ENCODE measurements at regions not wholly inside any gene's neighbourhood (a gene's known extent, or its start where the extent isn't known, plus 50 kb on each side); places are given as distances from the start of the nearest gene placed in this dataset.
"Not testable (repeated sequence)": the region's sequence is repeated elsewhere in the genome, so short reads cannot be mapped to it uniquely, and the experiment has no call there.

DNA sequence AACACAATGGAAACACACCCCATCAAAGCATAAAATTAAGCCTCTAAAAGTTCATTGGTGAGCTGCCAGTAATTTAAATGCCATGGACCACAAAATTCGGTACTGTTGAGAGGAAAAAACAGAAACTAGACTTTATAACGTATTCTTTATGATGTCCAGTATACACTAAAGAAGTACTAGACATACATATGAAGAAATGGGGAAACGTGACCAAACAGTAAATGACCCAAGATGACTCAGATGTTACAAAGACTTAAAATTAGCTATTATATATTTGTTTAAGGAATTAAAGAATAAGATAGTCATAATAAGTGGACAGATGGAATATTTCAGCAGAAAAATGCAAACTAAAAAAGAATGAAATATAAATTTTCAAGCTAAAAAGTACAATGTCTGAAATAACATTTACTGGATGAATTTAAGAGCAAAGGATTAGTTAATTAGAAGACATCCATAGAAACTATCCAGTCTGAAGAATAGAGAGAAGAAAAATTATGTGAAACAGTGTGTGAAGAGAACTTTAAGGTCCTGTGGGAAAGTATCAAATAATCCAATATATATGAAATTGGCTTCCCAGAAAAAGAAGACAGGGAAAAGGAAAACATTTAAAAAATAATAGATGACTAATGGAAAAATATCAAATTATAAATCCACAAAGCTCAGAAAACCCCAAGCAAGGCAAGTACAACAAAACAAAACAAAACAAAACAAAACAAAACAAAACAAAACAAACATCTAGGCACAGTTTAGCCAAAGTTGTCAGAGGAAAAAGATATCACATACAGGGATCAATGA, 69.4 kb downstream of the SAMD9 start:
- DNase-seq = no peak

DNA sequence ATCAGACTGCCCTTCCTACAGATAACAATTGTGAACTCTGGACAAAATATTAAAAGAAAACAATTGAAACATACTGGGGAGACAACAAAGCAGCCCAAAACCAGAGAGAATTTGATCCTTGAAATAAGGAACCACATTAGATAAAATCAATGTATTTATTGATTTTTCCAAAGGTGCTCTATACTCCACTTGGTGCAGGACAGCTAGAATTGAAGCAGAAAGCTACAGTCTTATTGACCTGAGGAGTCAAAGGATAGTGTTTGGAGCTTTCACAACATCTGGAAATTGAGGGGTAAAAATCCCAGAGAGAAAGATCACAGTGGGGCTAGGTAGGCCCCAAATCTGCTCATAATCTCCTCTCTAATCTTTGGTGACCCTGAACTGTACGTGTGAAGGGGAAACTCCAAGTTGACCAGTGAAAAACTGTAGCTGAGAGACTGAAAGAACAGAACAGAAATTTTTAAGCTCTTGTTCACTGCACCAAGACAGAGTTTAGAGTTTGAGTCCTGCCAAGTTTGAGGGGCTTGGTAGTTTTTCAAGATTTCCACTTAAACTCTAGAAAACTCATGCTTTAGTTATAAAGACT, 70.2 kb downstream of the SAMD9 start:
- no peak for DNase-seq

DNA sequence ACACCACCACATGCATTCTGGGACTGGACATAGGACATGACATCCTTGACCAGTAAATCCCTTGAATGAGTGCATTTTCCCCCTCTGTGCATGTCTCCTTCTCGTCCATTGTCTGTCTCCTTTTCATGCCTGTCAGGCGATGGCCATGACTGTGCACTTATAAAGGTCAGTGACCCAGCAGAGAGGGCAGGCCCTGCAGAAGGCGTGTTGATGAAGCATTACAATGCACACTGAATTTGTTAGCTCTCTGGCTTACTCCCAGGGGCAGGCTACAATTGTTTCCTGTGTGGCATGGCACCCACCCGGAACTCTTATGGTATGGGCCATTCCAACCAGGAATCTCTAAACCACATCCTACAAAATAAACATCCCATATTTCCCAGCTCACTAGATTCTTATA, 71.1 kb downstream of the SAMD9 start:
- DNase-seq = no peak

DNA sequence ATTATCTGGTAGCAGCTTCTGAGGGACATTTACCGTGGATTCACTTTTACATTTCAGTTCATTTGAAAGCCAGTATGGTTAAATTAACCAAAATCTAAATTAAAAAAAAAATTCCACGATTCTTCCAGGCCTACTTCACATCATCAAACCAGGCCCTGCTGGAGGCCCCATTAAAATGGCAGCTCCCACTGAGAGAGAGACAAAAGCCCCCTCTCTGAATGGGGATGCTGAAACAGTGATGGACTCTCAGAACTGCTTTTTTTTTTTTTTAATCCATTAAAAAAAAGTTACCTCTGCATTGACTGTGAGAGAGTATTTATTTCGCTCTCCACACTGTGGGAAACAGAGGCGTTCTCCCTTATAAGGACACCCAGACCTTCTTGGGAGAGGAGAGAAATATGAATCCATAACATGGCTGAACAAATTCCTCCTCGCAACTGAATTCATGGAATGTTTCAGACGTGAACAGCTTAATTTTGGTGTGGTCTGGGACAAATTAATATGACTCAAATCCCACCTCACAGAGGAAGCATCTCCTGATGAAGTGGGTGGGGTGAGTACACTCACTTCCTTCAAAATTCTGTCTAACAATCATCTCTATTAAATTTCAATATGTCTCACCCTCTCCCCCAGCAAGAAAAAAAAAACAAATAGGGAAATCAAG, 73.5 kb downstream of the SAMD9 start:
- no peak for DNase-seq

DNA sequence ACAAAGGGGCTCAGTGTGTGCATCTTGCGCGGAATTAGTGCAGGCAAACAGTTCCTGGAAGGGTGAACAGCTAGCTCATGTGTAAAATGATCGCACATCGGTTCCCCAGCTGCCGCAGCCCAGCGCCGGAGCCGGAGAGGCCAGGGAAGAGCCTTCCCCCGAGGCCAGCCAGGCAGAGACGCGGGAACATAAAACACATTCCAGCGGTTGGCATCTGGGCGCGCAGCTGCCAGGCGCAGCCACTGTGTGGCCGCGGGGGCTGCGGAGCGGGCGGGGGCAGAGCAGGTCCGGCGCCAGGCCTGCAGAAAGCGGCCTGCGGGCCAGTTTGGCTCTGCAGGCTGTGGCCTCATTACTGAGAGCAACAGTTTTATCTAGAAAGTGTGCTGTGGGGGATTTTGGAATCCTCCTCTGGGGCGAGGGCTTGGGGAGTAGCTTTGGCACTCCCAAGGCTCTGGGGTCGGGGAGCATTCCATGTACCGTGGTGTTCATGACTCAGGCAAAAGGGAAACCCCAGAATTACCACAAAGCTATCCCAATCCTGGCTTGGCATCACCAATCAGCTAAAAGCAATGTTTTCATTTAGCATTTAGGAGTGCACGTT, 74.3 kb downstream of the SAMD9 start:
- no peak for DNase-seq

DNA sequence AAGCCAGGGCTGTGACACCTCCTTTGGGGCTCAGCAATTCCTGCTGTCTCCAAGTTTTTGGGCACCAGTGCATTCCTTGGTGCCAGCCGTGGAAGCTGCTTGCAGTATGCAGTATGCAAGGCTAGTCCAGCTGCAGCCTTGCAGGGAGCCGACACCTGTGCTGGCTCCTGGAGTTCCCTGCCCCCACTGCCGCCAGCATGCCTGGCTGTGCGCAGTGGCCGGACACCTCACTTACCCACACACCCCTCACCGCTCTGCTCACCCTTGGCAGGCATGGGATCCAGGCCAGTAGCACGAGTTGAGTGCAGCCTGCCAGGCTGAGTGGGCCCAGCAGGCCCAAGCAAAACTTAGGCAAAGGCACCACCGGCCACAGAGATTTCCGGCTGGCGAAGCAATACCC, 77.4 kb downstream of the SAMD9 start:
- DNase-seq = no peak

DNA sequence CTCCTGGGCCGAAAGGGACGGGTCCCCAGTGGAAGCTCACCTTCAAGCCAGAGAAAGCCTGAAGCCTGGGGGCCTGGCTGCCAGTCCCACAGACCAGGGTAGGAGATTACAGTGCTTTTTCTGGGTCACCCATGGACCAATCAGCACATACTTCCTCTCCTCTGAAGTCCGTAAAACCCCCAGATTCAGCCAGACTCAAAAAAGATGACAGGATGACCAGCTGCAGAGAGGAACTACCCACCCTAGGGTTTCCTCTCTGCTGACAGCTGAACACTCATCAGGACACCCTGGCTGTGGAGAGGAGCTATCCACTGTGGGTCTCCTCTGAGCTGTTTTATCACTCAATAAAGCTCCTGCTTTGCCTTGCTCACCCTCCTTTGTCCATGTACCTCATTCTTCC, 78.0 kb downstream of the SAMD9 start:
- no peak for DNase-seq

DNA sequence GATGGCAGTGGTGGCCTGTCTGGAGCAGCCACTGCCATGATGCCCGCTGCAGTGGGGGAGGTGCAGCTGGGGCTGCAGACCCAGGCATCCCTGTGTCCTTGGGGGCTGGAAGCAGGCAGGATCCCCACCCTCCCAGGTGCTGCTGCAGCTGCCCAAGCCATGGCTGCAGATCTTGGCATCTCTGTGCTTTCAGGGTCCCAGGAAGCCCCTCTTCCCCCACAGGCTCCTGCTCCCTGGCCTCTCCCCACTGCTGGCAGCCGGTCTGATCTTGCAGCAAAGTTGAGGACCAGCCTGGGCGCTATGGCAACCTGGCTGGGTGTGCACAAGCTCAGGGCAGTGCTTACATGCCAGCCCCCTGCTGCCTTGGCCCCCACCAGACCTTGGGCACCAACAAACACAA, 78.5 kb downstream of the SAMD9 start:
- DNase-seq = no peak

DNA sequence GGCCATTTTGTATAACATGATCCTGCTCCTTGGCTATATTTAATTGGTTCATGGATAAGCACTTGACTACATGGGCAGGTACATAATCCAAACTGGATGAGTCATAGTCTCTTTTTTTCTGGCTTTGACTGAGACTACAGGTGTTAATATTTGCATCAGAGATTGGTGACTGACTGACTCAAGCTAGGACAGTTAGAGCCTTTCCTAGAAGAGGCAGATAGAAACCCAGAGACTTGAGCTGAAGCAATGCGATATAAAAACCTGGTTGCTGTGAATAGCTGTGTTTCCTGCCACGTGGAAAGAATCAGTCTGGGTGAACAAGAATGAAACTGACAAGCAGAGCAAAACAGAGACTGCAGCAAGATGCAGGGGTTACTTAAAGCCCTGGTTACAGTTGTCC, 81.0 kb downstream of the SAMD9 start:
- no peak for DNase-seq

DNA sequence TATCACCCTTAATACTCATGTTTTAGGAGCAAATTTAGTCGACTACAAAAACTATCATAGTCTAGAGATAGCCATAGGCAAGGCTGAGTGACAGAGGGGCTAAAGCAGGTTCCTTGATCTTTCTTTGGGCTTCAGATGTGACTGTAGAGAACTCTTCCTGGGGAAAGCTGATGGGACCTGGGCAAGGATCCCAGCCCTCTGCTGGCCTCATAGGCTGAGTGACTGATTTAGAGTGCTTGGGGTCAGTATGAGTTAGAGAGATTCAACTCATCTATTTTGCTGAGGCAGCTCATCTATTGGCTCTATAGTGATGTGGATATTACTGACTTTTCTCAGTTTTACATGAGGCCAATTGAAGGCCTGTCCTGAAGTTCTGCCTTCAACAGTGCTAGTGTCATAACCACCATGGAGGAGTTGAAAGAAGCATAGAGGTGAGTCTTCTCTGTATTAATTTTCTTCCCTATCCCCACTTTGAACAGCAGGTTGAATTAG, 81.6 kb downstream of the SAMD9 start:
- no peak for DNase-seq

DNA sequence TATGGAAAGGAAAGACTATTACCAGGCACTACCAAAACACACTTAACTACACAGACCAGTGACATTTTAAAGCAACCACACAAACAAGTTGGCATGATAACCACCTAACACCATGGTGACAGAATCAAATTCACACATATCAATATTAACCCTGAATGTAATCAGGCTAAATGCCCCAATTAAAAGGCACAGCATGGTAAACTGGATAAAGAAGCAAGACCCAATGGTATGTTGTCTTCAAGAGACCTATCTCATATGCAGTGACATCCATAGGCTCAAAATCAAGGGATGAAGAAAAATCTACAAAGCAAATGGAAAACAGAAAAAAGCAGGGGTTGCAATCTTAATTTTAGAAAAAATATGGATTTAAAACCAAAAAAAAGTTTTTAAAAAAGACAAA, 86.0 kb downstream of the SAMD9 start:
- DNase-seq = no peak

DNA sequence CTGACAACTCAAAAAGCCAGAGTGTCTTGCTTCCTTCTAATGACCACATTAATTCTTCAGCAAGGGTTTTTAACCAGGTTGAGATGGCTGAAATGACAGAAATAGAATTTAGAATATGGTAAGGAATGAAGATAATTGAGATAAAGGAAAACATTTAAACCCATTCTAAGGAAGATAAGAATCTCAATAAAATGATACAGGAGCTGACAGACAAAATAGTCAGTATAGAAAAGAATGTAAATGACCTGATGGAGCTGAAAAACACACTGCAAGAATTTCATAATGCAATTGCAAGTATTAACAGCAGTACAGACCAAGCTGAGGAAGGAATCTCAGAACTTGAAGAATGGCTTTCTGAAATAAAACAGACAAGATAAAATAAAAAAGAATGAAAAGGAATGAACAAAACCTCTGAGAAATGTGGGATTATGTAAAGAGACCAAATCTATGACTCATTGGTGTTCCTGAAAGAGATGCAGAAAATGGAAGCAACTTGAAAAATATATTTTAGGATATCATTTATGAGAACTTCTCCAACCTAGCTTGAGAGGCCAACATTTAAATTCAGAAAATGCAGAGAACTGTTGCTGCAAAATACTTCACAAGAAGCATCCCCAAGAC, 87.1 kb downstream of the SAMD9 start:
- DNase-seq = no peak

DNA sequence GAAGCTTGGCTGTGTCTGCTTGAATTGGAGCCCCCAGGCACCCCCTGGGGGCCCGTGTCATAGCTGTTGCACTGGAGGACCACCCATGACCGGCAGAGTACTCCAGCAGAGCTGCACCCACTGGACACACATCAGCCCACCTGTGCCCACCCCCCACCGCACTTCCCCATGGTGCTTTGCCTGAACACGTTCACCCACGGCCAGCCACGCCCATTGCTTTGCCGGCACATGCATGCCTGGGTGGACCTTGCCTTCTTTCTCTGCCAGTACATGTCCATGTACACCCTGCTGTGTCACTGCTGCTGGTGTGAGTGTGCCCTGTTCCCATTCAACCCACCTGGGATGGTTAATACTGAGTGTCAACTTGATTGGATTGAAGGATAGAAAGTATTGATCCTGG, 88.7 kb downstream of the SAMD9 start:
- no peak for DNase-seq

DNA sequence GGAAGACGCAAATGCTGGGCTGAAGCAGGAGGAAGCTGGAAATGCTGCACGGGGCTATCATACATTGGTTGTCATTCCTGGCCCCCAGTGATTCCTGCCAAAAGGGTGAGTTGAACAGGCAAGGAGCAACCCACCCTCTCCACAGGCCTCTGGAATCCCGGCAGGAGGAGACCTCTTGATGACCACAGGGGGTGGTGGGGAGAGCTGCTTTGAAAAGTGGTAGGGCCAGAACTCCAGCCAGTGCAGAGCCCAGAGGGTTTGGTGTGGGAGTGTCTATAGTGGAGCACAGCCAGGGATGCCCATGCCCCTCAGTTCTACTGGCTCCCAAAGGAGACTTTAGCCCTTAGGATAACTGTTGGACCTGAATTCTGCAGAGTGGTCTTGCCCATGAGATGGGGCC, 89.2 kb downstream of the SAMD9 start:
- DNase-seq = no peak

DNA sequence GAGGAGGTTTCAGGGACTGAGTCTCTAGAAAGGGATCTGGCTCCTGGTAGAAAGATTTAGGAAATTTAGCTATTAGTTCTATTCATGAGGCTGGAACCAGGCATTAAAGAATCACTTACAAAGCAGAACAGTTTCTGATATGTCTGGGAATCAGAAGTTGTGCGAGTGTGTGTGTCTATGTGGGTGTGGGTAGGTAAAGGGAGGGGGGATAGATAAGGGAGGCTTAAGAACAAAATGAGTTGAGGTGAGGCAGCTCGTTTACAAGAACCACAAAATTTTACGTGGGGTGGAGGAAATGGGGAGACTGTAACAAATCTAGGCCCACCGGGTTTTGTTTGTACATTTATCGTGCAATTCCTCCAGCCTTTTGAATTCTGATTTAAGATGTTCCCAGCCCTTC, 90.7 kb downstream of the SAMD9 start:
- DNase-seq = no peak

DNA sequence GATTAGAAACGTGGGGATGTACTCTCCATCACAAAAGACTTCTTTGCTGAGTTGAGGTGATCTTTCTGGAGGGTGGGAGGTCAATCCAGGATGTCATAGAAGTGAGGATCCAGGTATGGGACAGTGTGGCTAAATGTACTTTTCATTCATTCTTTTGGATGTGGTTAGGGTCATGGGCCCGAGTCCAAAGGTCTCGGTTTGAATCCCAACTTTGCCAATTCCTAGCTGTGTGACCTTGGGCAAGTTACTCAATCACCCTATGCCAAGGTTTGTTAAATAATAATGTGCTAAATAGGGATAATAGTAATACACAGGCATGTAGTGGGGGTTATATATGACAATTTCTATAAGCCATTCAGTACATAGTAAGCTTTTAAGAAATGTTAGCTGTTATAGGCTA, 91.4 kb downstream of the SAMD9 start:
- no peak for DNase-seq

DNA sequence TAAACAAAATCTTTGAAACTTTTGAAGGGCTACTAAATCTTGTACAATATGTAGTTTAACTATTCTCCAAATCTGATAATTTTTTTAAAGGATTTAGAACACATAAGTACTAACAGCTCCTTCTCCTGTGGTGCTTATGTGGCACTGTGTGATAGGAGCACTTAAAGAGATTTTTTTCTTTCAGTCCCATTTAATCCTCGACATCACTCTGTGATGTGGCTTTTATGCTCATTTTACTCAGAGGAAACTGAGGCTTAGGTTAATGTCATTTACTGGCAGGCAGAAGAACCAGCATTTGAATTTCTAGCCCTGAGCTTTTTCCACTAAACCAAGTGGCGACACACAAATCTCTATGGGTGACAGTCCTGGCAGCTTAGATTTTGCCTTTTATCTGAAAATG, 92.4 kb downstream of the SAMD9 start:
- DNase-seq = no peak

DNA sequence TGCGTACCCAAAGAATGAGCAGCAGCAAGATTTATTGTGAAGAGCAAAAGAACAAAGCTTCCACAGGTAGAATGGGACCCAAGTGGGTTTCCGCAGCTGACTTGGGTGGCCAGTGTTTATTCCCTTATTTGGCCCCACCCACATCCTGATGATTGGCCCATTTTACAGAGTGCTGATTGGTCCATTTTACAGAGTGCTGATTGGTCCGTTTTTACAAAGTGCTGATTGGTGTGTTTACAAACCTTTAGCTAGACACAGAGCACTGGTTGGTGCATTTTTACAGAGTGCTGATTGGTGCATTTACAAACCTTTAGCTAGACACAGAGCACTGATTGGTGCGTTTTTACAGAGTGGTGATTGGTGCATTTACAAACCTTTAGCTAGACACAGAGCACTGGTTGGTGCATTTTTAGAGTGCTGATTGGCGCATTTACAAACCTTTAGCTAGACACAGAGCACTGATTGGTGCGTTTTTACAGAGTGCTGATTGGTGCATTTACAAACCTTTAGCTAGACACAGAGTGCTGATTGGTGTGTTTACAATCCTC, 94.8 kb downstream of the SAMD9 start:
- not testable (repeated sequence) for DNase-seq

DNA sequence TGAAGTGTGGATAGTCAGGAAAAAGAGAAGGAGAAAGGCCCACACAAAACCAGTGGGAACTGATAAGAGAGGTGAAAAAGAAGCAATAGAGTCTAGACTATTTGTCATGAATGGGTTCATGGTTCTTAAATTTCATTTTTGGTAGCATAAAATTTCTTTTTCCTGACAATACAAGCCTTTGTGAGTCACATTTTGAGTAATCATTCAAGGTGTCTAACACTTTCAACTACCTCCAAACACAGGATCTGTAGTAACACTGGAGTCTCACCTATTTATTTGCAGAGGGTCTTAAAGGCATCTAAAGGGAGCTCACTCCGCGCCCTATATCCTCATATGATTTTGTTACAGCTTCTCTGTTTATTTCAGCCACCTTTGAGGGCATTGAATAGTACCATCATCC, 96.0 kb downstream of the SAMD9 start:
- no peak for DNase-seq

DNA sequence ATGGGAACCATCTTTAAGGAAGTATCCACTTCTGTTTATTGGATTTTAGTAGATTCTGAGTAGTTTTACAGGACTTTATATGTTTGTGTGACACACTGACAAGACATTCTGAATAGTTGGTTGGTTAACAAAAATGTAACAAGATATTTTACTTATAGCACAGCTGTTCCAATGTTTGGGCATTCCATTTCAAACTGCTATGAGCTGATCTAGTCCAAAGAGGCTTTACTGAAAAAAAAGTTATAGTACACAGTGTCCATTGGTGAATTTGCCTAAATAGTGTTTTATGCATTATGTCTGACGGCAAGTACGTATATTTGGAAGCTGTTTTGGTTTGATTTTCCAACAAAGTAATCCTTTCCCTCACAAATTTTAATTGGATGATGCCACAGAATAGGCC, 99.1 kb downstream of the SAMD9 start:
- no peak for DNase-seq

DNA sequence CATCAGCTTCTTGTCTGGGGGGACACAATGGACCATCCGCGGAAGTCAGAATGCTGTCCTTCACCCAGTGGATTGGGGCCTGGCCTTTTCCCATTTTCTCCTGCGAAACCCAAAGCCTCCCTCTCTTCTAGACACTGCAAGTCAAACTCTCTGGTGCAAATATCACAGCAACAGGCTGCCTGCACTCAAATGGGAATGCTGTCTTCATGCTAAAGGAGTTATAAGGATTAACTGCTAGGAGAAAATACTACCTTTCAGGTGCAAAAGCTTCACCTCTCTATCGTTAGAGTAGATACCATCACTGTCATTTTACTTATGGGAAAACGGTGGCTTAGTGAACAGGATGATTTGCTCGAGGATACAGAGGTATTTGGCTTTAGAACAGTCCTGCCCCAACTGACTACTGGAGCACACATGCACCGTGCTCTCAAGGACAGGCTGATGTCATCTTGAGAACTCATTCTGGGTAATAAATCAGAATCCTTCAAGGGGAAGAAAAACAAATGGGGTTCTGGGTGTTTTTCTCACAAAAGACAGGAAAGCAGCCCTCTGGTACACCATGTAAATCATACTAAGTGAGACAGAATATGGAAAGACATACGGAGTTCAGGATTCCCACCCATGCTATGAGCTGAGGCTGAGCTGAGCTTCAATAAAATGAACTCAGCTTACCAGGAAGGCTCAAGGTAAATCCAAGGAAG, 100.9 kb downstream of the SAMD9 start:
- no peak for DNase-seq

DNA sequence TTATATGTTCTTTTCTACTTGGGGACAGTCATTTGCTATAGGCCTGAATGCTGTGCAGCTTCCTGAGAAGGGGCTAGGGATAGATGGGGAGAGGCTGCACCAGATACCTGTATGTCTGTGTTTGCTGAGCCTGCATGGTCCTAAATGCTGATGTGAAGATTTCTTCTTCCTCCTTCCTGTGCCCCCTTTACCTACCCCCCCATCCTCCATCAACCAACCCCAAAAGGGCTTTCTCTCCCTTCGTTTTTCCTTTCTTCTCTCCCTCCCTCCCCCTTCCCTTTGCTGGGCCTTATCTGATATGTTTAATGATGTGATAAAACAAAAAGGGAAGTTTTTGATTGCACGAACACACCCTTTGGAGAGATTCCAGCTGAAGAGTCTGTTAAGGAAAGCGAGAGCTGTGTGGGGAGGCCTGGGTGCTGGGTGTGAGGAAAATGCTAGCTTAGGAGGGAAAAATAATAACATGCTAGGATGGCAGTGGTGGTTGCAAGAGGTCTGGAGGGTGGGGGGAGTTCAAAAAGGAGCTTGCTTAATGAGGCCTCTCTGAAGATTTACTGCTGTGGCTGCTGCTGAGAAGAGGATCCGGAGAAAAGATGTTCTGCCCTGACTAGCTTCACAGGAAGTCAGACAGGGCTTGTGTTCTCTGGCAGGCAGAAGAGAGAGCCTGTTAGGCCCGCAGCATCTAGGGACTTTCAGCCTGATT, 101.8 kb downstream of the SAMD9 start:
- DNase-seq = no peak

Data from NCI-H1694 (cell line).